ENCODE measurements at regions not wholly inside any gene's neighbourhood (a gene's known extent, or its start where the extent isn't known, plus 50 kb on each side); places are given as distances from the start of the nearest gene placed in this dataset.

- TF ChIP-seq CTCF (IDR thresholded peaks at IDR 0.05) (no peak), EZH2 (IDR thresholded peaks at IDR 0.05; ENCODE audit: borderline replicate concordance, insufficient read depth, low read depth, low read length, poor library complexity, severe bottlenecking) (no peak)
These were observed 78.0 kb upstream of the RNPC3 start for GRCh38 chr1:103447471-103447870.

Measured in B cell (primary cell).